GM19023 (cell line): ENCODE measurements at regions not wholly inside any gene's neighbourhood (a gene's known extent, or its start where the extent isn't known, plus 50 kb on each side); places are given as distances from the start of the nearest gene placed in this dataset.

ENCODE experiments used
- ATAC-seq: cut with Tn5 transposase; IDR thresholded peaks from one replicate; pipeline ENCODE4 v1.9.1; 2021; ENCODE audit warnings: mild to moderate bottlenecking, moderate library complexity; ENCODE audit not compliant: unreplicated experiment

DNA sequence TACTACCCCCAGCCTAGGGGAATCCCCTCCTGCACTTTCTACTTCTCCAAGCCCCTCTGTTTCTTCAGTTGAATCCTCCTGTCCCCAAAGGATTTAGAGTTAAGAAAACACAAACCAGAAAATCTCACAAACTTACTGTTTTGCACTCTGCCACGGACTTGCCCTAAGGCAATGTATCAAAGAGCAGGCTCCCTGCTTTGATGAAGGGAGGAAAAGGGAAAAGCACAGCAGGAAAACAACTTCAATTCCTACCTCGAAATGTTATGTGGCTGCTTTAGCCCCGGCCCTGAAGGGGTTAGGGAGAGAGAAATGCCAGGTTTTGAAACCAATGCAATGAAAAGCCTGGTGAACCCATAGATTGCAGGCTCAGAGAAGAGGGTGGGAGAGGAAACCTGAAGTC lies 254.7 kb downstream of the MAN2A1 start:
- ATAC-seq, result no peak

DNA sequence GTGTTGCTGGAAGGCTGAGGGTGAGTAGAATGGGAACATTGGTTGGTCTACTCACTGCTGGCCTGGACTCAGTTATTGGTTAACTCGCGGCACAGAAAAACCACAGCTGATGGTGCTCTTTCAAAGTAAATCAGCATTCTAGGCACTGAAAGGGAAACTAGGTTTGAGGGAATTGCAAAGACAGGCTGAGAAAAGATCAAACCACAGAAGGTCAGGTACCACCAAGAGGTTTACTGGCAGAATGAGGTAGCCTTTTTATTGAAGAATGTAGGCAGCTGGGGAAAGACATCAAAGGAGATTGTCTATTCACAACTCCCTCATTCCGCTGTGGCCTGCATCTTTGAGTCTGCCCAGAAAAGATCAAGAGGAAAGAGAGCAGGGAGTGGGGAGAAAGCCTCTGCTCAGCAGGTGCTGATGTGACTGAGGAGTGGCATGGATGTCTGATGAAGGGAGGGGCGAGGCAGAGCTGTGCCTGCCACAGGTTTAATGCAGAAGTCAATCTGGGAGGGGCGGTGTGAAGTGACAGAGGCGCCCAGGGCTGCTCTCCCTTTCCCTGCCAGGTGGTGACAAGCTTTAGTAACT lies 255.5 kb downstream of the MAN2A1 start:
- no peak for ATAC-seq

DNA sequence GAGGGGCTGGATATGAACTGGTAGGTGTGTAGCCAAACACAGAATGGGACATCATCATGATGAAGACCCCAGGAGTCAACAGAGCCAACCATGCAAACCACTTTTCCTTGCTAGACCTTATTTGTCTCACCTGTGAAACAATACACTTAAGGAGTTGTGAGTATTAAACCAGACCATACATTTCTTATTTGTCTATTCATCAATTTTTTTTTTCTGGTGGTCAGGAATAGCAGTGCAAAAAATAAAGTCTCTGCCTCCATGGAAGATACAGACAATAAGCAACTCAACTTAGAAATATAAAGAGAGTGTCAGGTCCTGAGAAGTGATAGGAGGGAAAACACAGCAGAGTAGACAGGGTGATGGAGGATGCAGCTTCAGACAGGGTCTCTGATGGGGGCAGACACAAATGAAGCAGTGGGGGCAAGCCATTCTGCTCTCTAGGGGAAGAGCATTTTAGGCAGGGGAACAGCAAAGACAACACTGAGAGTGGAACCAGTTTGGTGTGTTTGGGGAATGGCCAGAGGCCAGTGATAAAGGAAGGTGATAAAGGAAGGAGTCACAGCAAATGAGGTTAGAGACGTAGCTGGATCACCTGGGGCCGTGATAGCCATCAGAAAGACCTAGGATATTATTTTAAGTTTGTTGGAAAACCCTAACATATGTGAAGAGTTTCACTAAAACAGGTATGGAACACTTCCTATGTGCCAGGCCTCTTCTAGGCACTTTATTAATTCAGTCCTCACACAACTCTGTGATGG lies 256.2 kb downstream of the MAN2A1 start:
- ATAC-seq, result no peak

DNA sequence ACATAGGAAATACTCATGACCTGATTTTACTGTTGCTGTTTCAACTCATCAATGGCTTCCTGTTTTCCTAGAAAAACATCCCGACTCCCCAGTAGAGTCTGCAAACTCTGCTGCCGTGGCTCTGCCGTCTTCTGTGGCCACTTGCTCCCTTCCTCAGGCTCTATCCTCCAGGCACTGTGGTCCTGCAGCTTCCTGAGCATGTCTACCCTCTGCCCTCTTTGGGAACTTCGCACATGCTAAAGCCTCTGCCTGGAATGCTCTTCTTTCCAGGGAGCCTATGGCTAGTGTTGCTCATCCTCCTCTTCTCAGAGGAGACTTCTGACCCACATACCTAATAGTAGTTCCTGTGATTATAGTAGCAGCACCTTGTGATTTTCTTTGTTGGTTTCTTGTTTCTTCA lies 256.9 kb downstream of the MAN2A1 start:
- ATAC-seq, result no peak

GRCh38 chr5:109947667-109948066 lies 257.9 kb downstream of the MAN2A1 start:
- no peak for ATAC-seq

DNA sequence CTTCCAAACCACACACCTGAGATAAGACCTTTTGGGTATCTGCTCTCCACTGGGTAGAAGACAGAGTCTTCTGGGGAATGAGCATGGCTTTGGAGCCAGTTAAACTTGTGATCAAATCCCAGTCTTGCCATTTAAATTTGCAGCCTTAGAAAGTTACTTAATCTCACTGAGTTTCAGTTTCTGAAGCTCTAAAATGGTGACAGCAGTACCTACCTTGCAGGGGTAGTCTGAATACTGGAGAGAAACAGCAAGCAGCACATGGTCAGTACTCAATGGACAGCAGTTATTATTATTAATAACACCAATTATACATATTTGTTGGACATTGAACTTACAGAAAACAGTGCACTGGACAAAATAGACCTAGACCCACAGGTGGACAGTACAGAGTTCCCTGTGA lies 260.9 kb downstream of the MAN2A1 start:
- ATAC-seq, result no peak

DNA sequence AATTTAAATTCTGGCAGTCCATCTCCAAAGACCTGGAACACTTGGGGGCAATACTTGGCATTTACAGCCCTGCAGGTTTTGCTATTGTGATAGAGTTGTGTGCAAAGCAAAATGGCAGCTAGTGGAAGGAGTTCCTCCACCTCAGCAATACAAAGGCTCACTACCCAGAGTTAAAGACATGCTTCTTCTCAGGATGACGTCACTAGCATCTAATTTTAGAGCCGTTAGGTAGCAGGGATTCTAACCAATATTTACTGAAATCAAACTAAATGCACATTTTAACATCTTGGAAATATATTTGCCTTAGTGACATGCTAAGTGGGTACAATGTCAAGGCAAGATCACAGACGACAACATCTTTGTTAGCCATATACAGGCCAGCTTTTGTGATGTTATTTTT lies 261.6 kb downstream of the MAN2A1 start:
- ATAC-seq, result no peak

DNA sequence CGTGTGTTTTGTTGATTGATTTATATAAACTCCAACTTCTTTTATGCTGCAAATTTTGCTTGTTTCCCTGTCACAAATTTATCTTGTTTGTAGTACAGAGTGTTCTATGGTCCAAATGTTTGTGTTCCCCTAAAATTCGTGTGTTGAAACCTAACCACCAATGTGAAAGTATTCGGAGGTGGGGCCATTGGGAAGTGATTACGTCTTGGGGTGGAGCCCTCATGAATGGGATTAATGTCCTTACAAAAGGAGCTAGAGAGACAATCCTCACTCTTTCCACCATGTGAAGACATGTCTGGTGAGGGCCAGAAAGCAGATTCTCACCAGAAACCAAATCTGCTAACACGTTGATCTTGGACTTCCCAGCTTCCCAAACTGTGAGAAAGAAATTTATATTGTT lies 262.0 kb downstream of the MAN2A1 start:
- no peak for ATAC-seq

DNA sequence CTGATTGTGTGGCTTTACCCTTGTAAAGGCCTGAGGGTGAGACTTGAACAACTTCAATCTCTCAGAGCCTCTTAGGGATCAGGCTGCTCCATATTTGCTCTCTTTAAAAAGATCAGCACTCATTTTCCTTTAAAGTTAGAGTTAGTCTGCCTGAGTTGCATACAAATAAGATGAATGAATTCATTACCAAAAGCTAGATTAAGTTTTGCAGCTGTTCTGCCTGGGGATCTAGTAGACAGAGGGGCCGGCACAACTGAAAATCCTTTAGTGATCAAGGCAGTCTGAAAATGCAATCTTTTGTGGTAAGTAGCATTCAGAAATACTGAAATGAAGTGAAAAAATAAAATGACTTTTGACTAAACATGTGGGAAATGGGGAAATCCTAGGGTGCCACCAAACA lies 264.0 kb downstream of the MAN2A1 start:
- no peak for ATAC-seq

DNA sequence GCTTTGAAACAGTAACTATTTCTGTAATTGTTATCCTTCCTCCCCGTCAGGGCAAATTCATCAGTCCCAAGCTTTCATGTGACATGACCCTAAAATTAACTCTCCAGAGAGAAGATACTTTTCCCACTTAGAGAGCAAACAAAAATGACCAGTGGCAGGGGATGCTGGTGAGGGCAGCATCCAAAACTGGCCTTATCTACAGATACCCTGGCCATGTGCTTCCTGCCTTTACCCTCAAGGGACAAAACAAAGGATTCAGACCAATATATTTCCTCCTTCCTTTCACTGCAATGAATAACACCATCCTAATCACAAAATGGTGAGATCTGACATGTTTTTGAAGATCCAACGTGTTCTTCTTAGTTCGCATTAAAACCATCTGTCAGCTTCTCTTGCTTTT lies 267.2 kb downstream of the MAN2A1 start:
- ATAC-seq, result no peak

DNA sequence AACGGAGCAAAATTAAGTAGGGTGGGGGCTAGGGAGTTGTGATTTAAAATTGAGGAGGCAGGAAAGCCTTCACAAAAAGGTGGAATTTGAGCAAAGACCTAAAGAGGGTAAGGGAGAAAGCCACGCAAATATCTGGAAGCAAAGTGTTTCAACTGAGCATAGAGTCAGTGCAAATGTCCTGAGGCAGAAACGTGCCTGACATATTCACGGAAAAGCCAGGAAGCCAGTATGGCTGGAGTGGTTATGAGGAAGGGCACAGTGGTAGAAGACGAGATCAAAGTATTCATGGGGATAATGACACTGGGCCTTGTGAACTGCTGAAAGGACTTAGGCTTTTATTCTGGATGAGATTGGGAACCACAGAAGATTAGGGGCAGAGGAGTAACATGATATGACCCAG lies 268.4 kb downstream of the MAN2A1 start:
- ATAC-seq, result no peak

- ATAC-seq, result no peak
Observed at GRCh38 chr5:109959652-109960051, 269.9 kb downstream of the MAN2A1 start.

DNA sequence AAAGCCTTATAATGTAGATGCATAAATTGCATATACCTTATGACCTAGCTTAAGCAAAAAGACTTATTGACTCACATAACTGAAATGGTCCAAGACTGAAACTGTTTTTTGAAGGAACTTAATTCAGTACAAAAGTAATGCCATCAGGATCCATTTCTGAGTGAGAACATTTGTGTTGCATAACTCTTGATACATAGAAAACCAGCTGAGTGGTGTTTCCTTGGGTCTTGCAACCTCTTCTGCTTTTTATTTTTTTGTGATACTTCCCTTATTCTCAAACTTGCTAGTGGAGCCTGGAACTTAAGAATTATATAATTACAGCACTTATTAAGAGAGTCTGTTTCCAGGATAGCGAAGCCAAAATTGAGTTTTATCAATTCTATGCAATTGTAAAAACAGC lies 272.0 kb downstream of the MAN2A1 start:
- ATAC-seq, result no peak

DNA sequence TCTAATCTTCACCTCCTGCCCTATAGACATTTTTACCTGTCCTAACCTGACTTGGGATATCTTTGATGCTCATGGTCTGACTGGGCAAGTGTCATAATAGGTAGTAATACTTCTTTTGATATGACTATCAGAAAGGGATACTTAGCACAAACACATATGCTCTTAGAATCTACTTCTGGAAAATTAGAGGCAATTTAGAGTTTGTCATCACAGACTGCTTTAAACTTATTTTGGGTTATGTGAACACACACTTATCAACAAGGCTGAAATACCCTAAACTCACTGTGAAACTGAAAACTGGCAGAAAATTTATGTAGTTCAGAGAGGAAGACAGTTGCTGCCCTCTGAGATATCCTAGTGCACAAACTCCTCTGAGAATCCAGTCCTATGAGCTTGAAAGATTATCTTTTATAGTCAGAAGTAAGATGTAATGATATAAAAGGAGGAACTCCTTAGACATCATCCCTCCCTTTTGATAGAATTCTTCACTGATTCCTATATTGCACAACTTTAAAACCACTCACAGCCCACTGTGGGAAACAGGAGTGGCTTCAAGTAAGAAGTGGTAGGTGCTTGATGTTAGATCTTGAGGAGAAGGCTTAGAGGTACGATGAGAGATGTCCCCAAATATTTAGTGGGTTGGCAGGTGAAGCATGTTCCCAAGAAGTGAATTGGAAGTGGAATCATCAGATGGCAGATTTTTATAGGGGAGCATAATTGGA lies 273.3 kb downstream of the MAN2A1 start:
- ATAC-seq, result no peak

DNA sequence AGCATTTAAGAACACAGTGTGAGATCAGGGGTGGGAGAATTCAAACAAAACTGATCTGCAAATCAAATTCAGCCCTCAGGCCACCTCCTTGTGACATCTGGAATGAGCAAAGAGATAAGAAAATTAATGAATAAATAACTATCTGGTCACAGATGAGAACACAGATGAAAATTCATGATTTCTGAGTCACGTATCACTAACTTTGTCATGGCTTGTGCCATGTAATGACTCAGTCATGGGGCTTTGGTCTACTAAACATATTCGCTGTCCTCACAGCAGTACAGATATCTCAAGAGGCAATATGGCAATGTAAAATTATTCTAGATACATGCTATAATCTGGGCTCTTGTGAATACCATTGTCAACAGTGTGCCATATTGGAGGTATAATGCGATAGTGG lies 274.4 kb downstream of the MAN2A1 start:
- ATAC-seq, result no peak

DNA sequence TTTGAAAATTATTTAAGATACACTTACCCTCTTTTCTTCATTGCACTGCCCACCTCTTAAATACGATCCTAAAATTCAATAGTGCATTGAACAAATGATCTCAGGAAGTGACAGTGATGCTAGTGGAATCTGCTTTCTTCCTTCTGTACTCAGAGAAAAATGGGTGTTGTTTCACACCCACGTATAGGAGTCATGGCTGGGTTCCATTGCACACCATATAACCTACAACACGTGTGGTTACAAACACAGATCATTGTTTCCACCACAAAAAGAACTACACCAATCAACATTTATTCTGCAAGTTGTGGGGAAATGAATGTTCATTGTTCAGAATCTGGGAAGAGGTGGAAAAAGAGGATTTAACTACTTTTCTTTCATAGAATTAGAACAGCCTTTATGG lies 275.9 kb downstream of the MAN2A1 start:
- ATAC-seq, result no peak

DNA sequence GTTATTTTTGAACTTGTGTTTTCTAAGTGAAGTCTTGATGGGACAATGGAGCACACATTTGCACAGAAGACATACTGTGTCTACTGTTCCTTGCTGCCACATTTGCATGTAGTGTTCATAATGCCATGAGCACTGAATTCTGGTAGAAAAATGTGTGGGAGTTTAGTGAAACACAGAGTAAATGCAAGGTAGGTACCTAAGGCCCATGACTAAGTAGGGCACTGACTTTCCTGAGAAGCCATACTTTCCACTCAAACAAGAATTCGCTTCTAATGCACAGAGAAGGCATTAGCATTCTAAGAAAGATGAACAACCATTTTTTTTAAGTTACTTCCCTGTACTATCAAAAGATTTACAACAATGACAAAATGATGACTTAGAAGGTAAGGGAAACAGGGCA lies 282.2 kb downstream of the MAN2A1 start:
- ATAC-seq, result no peak

GRCh38 chr5:109981979-109982378 lies 292.3 kb downstream of the MAN2A1 start:
- no peak for ATAC-seq

DNA sequence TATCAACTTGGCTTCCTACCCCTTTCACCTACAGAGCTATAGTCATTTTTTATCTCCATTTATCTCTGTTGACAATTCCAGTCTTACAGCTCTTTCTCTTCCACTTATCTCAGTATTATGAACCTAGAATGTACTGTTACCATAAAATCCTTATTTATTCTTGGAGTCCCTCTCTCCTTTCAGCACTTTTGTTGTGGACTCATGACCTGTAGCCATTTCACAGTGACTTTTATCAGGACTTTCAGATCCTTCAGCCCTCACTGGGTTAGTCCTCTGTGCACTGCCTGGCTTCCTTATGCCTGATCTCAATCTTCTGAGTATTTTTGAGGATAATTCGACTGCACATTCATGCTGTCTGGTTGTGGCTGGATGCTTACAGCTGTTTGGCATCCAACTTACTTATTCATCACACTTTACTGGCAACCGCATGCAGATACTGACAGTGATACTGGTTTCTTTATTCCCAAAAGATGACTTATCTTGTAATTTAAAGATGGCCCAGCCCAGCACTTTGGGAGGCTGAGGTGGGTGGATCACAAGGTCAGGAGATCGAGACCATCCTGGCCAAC lies 293.3 kb downstream of the MAN2A1 start:
- no peak for ATAC-seq

- no peak for ATAC-seq
Observed at GRCh38 chr5:109986726-109987125, 297.0 kb downstream of the MAN2A1 start.

DNA sequence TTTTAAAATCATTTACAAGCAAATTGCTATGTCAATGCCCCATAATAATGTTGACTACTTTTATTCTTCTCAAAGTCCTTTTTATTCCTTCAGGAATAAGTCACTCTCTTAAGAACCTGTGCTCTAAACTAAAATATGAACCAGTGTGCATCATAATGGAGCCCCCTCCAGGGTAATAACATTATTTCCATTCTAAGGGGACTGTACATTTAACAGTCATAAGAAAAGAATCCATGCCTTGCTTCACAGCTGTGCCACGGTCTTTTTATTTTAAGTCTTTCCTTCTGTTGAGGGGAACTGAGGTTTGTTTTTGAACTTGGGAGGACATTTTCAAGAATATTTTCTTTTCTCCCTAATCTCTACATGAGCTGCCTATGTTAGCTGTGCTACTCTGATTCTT lies 297.6 kb downstream of the MAN2A1 start:
- ATAC-seq, result no peak

- no peak for ATAC-seq
Observed at GRCh38 chr5:109987970-109988369, 298.2 kb downstream of the MAN2A1 start.
